Erythroblast (primary cell): ENCODE measurements at regions not wholly inside any gene's neighbourhood (a gene's known extent, or its start where the extent isn't known, plus 50 kb on each side); places are given as distances from the start of the nearest gene placed in this dataset.

Experiments used
- DNase-seq, 2 experiments: peaks; one replicate each; lab custom pipeline; 2025; lab: John Stamatoyannopoulos, UW
- GATA1 ChIP-seq: IDR thresholded peaks from 2 replicates; pipeline ENCODE4 v1.6.1; 2011; ENCODE audit warnings: low read depth, mild to moderate bottlenecking, control low read depth, low read length, moderate library complexity
- POLR2A ChIP-seq: IDR thresholded peaks from 2 replicates; pipeline ENCODE4 v1.6.1; 2011; ENCODE audit warnings: mild to moderate bottlenecking, low read length

GRCh38 chr2:120441744-120442471, 96.0 kb downstream of the INHBB start:
- DNase-seq: no peak
- no peak for TF ChIP-seq POLR2A
- TF ChIP-seq GATA1: no peak

DNA sequence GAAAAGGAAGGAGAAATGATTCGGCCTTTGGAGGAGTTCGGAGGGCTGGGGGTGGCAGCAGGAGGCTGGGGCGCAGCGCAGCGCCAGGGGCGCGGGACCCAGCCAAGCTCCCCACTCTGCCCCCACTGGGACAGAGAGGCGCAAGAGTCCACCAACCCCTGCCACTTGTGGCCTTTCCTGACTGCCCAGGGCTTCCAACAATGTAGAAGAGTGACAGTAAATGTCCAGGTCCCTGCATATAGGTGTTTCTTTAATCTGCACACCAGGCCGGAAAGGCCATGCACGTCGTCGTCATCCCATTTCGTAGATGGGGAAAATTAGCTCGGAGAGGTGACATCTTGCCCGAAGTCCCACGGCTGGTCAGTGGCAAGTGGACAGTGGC, 96.6 kb downstream of the INHBB start:
- TF ChIP-seq GATA1 (no peak), POLR2A (no peak)
- no peak for DNase-seq

DNA sequence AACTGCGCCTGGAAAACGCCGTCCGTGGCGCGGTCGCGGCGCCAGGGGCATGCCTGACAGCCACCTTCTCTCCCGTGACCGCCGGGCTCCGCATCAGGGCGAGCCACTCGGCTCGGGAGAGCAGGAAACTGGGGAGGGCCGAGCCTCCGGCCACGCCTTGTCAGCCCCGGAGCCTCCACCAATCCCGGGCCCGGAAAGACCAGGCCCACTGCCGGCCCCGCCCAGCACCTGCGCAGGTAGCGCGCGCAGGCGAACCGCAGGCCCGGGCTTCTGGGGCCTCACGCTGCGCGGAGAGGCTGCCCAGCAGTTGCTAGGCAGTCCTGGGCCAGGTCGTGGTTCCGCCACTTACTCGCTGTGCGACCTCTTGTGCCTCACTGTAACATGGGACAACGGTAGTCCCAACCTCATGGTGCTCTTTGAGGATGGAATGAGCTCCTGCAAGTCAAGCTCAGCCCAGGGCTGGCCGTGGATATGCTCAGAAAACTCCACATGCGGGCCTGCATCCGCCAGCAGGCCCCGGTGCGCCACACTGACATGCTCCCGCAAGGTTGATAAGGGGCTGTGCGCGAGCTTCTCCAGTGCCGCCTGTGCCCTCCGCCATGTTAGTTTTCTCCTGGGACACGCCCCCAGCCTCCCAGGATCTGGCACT, 97.1 kb downstream of the INHBB start:
- DNase-seq: no peak

DNA sequence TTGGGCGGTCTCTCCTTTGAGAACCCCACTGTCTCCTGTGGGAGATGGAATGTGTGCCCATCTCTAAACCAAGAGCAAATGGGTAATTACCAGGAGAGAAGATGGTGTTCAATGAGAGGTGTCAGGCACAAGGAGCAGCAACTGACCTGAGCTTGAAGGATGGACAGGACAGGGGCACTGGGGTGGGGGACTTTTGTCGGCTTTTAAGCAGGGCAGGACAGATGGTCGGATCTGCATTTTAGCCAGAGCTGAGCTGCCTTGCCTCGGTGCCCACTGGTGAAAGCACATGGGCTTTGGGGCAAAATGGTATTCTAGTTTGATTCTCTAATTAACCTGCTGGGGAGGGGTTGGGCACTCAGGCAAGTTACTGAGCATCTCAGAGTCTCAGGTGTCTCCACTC, 98.0 kb downstream of the INHBB start:
- no peak for TF ChIP-seq GATA1
- no peak for DNase-seq

More for the DNA sequence above, 97.1 kb downstream of the INHBB start:
- TF ChIP-seq POLR2A (no peak), GATA1 (no peak)

DNA sequence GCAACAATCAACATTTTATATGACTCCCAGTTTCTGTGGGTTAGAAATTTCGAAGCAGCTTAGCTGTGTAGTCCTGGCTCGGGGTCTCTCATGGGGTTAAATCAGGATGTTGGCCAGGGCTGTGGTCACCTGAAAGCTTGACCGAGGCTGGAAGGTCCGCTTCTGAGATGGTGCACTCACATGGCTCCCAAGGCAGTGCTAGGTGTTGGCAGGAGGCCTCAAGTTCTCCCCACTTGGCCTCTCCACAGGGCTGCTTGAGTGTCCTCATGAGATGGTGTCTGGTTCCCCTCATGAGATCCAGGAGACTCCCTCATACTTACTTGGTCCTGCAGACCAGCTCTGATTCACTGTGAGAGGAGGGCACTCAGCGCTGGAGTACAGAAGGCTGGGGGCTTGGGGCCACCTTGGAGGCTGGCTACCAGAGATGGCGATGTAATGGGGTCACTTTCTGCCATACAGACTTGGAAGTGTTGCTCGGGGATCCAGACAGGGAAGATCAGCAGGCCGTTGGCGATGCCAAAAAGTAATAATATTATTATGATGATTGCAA, 98.8 kb downstream of the INHBB start:
- no peak for DNase-seq
- TF ChIP-seq POLR2A (no peak), GATA1 (no peak)

- no peak for DNase-seq
Observed at GRCh38 chr2:120445449-120446143, 99.7 kb downstream of the INHBB start.

DNA sequence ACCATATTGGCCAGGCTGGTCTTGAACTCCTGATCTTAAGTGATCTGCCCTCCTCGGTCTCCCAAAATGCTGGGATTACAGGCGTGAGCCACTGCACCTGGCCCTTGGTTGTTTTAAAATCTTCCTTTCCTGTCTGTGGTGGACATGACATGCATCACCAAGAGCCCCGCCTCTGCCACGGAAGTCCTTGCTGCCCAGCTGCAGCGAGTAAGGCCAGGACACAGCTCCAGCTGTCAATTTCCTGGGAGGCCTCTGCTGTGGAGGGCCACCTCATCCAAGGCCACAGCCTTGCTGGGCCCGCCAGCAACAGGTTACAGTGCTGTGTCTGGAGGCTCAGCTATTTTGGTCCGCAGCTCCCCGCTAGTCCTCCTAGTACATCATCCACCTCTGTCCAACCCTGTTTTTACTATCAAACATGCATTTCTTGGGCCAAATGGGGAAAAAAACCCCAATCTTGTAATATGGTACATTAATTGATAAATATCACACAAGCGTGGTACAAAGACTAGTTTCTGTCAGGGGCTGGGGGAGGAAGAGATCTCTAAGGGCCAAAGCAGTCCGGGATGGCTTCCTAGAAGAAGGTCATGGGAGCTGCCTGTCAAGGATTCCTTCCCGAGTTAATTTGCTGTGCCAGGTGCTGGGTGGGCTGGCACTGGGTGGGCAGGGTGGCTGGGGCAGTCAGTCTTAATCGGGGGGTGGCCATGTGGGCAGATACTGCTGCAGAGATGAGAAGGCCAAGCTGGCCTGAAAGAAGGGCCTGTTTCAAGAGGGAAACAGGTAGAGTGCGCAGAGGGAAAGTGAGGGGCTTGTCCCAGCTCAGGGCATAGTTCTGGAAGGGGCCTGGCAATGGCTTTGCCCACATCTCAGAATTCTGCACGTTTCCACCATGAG, 100.5 kb downstream of the INHBB start:
- no peak for TF ChIP-seq POLR2A
- no peak for TF ChIP-seq GATA1
- DNase-seq: no peak

More at GRCh38 chr2:120445449-120446143, 99.7 kb downstream of the INHBB start:
- TF ChIP-seq POLR2A (no peak), GATA1 (no peak)

DNA sequence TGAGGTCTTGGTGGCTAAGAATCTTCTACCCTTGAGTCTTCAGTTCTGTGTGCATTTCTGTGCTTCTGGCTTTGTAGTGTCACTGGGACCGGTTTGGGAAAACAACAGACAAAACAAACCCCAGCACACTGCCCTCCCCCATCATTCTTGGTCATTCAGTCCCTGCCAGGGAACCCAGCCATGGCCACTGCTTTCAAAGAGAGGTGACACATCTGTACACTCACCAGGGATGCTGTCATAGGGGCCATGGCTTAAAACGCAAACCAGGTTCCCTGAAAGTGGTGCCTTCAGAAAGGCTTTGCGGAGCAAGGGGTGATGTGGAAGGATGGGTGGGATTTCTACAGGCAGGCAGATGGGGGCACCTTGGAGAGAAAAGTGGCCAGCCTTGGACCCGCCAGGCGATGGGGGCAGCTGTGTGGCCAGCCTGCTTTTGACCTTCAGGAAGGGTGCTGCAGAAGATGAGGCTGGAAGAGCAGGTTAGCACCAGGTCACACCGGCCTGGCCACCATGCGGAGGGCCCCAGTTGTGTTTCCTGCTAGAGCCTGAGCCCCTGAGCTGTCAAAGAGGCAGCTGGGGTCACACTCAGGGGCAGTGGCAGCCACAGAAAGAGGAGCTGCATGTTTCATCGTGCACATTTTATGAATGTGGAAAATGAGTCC, 101.3 kb downstream of the INHBB start:
- TF ChIP-seq GATA1 (no peak), POLR2A (no peak)
- DNase-seq: no peak

DNA sequence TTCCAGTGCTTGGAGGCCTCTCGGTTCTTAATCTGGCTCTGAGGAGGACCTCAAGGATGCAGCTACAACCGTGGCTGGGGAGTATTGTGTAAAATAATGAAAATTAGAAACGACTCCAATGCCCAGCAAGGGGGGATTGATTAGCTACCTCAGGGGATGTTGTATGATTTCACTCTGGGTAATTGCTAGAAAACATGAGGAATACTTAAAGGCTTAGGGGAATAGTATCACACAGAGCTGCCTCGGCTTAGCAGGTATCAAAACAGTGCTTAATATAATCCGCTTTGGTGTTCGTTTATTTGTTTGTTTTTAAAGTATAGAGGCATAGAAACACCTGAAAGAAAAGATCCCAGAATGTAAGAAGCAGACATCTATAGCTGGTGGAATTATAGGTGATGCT, 102.5 kb downstream of the INHBB start:
- TF ChIP-seq GATA1 (no peak), POLR2A (no peak)
- no peak for DNase-seq

DNA sequence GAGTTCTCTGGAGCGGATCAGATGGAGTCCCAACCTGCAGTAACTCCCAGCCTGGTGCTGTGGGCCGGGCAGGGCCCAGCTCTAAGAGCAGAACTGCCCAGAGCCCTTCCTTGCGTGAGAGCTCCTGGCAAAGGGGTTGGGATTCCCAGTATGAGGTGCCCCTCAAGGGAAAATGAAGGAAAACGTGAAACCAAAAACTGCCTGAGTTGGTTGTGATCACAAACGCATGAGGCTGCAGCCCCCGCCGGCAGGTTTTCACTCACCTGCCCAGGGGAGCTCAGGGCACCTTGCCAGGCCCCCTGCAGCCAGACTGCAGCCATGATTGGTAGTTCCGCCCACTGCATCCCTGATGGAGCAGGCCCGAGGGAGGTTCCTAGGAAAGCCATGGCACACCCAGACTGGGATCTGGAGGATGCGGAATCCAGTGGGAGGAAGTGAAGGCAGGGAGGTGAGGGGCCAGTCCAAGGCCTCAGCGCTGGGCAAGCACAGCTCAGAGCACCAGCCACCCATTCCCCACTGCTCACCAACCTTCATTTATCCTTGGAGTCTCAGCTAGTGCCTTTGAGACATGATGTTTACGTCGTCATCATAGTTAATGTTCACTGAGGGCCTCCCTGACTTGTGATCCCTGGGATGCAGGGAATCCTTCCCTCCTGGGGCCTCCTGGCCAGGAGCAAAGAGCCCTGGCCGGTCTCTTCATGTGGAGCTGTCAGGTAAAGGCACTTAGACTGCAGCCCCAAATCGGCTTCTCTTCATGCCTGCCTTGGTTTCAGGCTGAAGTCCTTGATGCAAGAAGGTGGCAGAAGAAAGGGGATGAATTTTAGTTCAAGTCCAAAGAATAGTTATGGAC, 103.2 kb downstream of the INHBB start:
- DNase-seq: no peak
- TF ChIP-seq GATA1: no peak

DNA sequence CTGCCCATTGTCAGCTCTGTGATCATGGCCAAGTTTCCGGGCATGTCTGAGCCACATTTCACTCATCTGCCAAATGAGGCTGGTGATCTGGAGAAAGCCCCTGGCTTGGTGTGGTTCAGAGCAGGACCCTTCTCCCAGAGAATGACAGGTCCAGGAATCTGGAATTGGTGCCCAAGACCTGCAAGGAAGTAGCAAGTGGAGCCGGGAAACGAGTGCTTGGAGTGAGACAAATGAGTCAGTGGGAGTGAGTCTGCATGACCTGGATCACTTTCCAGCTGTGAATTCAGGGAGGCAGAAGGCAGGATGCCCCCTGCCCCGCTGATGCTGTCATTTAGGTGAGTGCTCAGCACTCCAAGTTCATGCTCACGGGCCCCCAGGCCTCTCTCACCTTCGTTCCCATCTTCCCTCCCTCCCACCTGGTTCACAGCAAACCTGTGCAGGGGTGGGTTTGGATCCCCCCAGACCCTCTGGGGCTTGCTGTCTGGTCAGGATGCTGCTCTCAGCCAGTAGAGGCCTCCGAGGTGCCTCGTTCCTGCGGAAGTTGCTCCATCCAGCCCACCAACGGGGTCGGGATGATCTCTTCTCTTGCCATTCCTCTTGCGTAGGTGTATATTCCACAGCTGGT, 104.4 kb downstream of the INHBB start:
- no peak for TF ChIP-seq GATA1
- no peak for TF ChIP-seq POLR2A

DNA sequence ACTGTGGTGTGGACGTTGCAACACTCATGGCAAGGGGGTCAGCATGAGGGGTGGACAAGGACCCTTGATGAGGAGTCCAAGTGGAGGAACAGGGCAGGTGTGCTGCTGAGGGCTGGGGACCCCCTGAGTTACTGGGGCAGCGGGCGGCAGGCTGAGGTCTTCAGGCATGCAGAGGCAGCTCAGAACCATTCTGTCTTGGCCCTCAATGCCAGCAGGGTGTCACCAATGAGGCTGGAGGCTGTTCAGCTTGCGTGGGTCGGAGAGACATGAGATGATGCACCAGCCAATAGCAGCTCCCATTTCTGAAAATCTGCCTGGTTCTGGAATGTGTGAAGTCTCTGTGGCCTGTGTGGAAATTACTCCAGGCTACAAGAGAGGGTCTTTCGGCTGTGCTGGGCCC, 105.4 kb downstream of the INHBB start:
- DNase-seq: no peak
- TF ChIP-seq POLR2A (no peak), GATA1 (no peak)

More for the DNA sequence above, 104.4 kb downstream of the INHBB start:
- no peak for DNase-seq
